ENCODE measurements at regions not wholly inside any gene's neighbourhood (a gene's known extent, or its start where the extent isn't known, plus 50 kb on each side); places are given as distances from the start of the nearest gene placed in this dataset.
"Not testable (repeated sequence)": the region's sequence is repeated elsewhere in the genome, so short reads cannot be mapped to it uniquely, and the experiment has no call there.

- H3K27me3 Mint-ChIP-seq; H3K27ac Mint-ChIP-seq; DNase-seq; H3K4me1 Mint-ChIP-seq; H3K36me3 Mint-ChIP-seq (ENCODE audit: low read depth); ATAC-seq; H3K4me3 Mint-ChIP-seq: not testable (repeated sequence)
- peaks cover 14% of the 10 kb centered on the region for H3K9me3 Mint-ChIP-seq
Measured at GRCh38 chr9:63912451-63912850, 1372.6 kb downstream of the FOXD4L5 start.

- DNase-seq: not testable (repeated sequence)
Measured at GRCh38 chr9:63909076-63909475, 1375.9 kb downstream of the FOXD4L5 start.

GRCh38 chr9:63899637-63900190 is 1385.3 kb downstream of the FOXD4L5 start:
- H3K27me3 Mint-ChIP-seq; H3K36me3 Mint-ChIP-seq (ENCODE audit: low read depth); H3K27ac Mint-ChIP-seq; ATAC-seq; H3K4me1 Mint-ChIP-seq; H3K4me3 Mint-ChIP-seq; DNase-seq: not testable (repeated sequence)
- H3K9me3 Mint-ChIP-seq: peaks cover 11% of the 10 kb centered on the region

More at GRCh38 chr9:63909076-63909475, 1375.9 kb downstream of the FOXD4L5 start:
- not testable (repeated sequence) for H3K4me3 Mint-ChIP-seq; H3K27me3 Mint-ChIP-seq; H3K36me3 Mint-ChIP-seq (ENCODE audit: low read depth); H3K4me1 Mint-ChIP-seq; H3K27ac Mint-ChIP-seq; ATAC-seq
- peaks cover 13% of the 10 kb centered on the region for H3K9me3 Mint-ChIP-seq

- not testable (repeated sequence) for H3K4me1 Mint-ChIP-seq; H3K9me3 Mint-ChIP-seq; DNase-seq; H3K36me3 Mint-ChIP-seq (ENCODE audit: low read depth); H3K4me3 Mint-ChIP-seq; H3K27me3 Mint-ChIP-seq; H3K27ac Mint-ChIP-seq; ATAC-seq
Measured at GRCh38 chr9:63881386-63881785, 1403.6 kb downstream of the FOXD4L5 start.

GRCh38 chr9:63876380-63876779 is 1408.6 kb downstream of the FOXD4L5 start:
- not testable (repeated sequence) for H3K27ac Mint-ChIP-seq; H3K27me3 Mint-ChIP-seq; H3K9me3 Mint-ChIP-seq; H3K4me1 Mint-ChIP-seq; H3K4me3 Mint-ChIP-seq; DNase-seq; ATAC-seq; H3K36me3 Mint-ChIP-seq (ENCODE audit: low read depth)

- DNase-seq (peak; percentile 2), ATAC-seq (no peak)
- peak overlapping the region; percentile 67 for H3K27ac Mint-ChIP-seq
Measured at GRCh38 chr9:63859475-63860215, 1425.4 kb downstream of the FOXD4L5 start.

GRCh38 chr9:63859090-63859474 is 1425.9 kb downstream of the FOXD4L5 start:
- H3K4me1 Mint-ChIP-seq; H3K27me3 Mint-ChIP-seq; DNase-seq; H3K9me3 Mint-ChIP-seq; H3K36me3 Mint-ChIP-seq (ENCODE audit: low read depth); ATAC-seq; H3K27ac Mint-ChIP-seq: not testable (repeated sequence)
- peak overlapping the region; percentile 17 for H3K4me3 Mint-ChIP-seq

More at GRCh38 chr9:63859475-63860215, 1425.4 kb downstream of the FOXD4L5 start:
- peaks cover 5% of the 10 kb centered on the region for H3K9me3 Mint-ChIP-seq
- no peaks in the 10 kb centered on the region for H3K27me3 Mint-ChIP-seq
- H3K36me3 Mint-ChIP-seq (ENCODE audit: low read depth): peaks cover 4% of the 10 kb centered on the region
- H3K4me1 Mint-ChIP-seq: no peaks in the 10 kb centered on the region
- H3K4me3 Mint-ChIP-seq: peak overlapping the region; percentile 56

GRCh38 chr9:63853140-63853751 is 1431.8 kb downstream of the FOXD4L5 start:
- not testable (repeated sequence) for H3K4me1 Mint-ChIP-seq; H3K27ac Mint-ChIP-seq; H3K36me3 Mint-ChIP-seq (ENCODE audit: low read depth)

GRCh38 chr9:63824804-63825203 is 1460.2 kb downstream of the FOXD4L5 start:
- H3K36me3 Mint-ChIP-seq (ENCODE audit: low read depth); H3K4me3 Mint-ChIP-seq; DNase-seq; H3K4me1 Mint-ChIP-seq; H3K27me3 Mint-ChIP-seq; ATAC-seq; H3K27ac Mint-ChIP-seq: not testable (repeated sequence)
- H3K9me3 Mint-ChIP-seq: peaks cover 15% of the 10 kb centered on the region

More at GRCh38 chr9:63853140-63853751, 1431.8 kb downstream of the FOXD4L5 start:
- ATAC-seq, DNase-seq, H3K4me3 Mint-ChIP-seq, H3K27me3 Mint-ChIP-seq, H3K9me3 Mint-ChIP-seq: not testable (repeated sequence)

GRCh38 chr9:63823375-63824201 is 1461.4 kb downstream of the FOXD4L5 start:
- not testable (repeated sequence) for H3K27me3 Mint-ChIP-seq; H3K27ac Mint-ChIP-seq; DNase-seq; H3K36me3 Mint-ChIP-seq (ENCODE audit: low read depth); H3K4me1 Mint-ChIP-seq; H3K4me3 Mint-ChIP-seq
- H3K9me3 Mint-ChIP-seq: peaks cover 15% of the 10 kb centered on the region
- peak; percentile 85 for ATAC-seq

GRCh38 chr9:63822615-63823374 is 1462.2 kb downstream of the FOXD4L5 start:
- DNase-seq; H3K27ac Mint-ChIP-seq; H3K27me3 Mint-ChIP-seq; H3K4me1 Mint-ChIP-seq; H3K4me3 Mint-ChIP-seq; H3K36me3 Mint-ChIP-seq (ENCODE audit: low read depth); ATAC-seq: not testable (repeated sequence)
- H3K9me3 Mint-ChIP-seq: peaks cover 15% of the 10 kb centered on the region

- DNase-seq; ATAC-seq; H3K27ac Mint-ChIP-seq; H3K36me3 Mint-ChIP-seq (ENCODE audit: low read depth); H3K4me3 Mint-ChIP-seq: not testable (repeated sequence)
- Mint-ChIP-seq H3K27me3 (peaks cover 17% of the 10 kb centered on the region), H3K9me3 (peaks cover 19% of the 10 kb centered on the region), H3K4me1 (peaks cover 17% of the 10 kb centered on the region)
Measured at GRCh38 chr9:63821293-63821692, 1463.7 kb downstream of the FOXD4L5 start.

- Mint-ChIP-seq H3K9me3 (peaks cover 22% of the 10 kb centered on the region), H3K4me1 (peaks cover 17% of the 10 kb centered on the region), H3K27me3 (peaks cover 18% of the 10 kb centered on the region)
- DNase-seq; H3K4me3 Mint-ChIP-seq; H3K27ac Mint-ChIP-seq; ATAC-seq; H3K36me3 Mint-ChIP-seq (ENCODE audit: low read depth): not testable (repeated sequence)
Measured at GRCh38 chr9:63820882-63821281, 1464.1 kb downstream of the FOXD4L5 start.

- not testable (repeated sequence) for H3K36me3 Mint-ChIP-seq (ENCODE audit: low read depth); H3K4me3 Mint-ChIP-seq; DNase-seq; ATAC-seq; H3K27ac Mint-ChIP-seq
- peaks cover 17% of the 10 kb centered on the region for H3K4me1 Mint-ChIP-seq
- H3K27me3 Mint-ChIP-seq: peaks cover 20% of the 10 kb centered on the region
- H3K9me3 Mint-ChIP-seq: peaks cover 23% of the 10 kb centered on the region
Measured at GRCh38 chr9:63820383-63820782, 1464.6 kb downstream of the FOXD4L5 start.
